ENCODE measurements at regions not wholly inside any gene's neighbourhood (a gene's known extent, or its start where the extent isn't known, plus 50 kb on each side); places are given as distances from the start of the nearest gene placed in this dataset.

GRCh38 chr10:42475168-42476098 lies 162.9 kb downstream of the ZNF33B start:
- DNase-seq (no peak), ATAC-seq (ENCODE audit: low read depth in 2 of 2) (no peak)
- Mint-ChIP-seq H3K9me3 (peaks cover 0 to 18% (median 2%) of the 10 kb centered on the region in 7 donors), H3K4me3 (peak overlapping the region in 1 of 4 donors; percentile 54), H3K36me3 (no peaks in the 10 kb centered on the region), H3K4me1 (peaks cover 0 to 11% (median 3%) of the 10 kb centered on the region in 4 donors), H3K27ac (no peak overlapping the region), H3K27me3 (peaks cover 17% of the 10 kb centered on the region)
- H3K4me3 ChIP-seq (ENCODE audit: low read depth, low read length), result no peak overlapping the region
- H3K27me3 ChIP-seq (ENCODE audit: control insufficient read depth, insufficient read depth, low read length), result no peaks in the 10 kb centered on the region
- no peaks in the 10 kb centered on the region for H3K9me3 ChIP-seq (ENCODE audit: control insufficient read depth in 2 of 2, low read length in 2 of 2)
- H3K36me3 ChIP-seq (ENCODE audit: control insufficient read depth, insufficient read depth, low read length), result no peaks in the 10 kb centered on the region
- no peak overlapping the region for H3K27ac ChIP-seq (ENCODE audit: insufficient read depth, low read length, poor library complexity, severe bottlenecking)
- no peaks in the 10 kb centered on the region for H3K4me1 ChIP-seq (ENCODE audit: control insufficient read depth, insufficient read depth, low read length, poor library complexity, severe bottlenecking)

- Histone ChIP-seq H3K4me1 (ENCODE audit: control insufficient read depth, insufficient read depth, low read length, poor library complexity, severe bottlenecking) (no peaks in the 10 kb centered on the region), H3K4me3 (ENCODE audit: low read depth, low read length) (no peak overlapping the region), H3K27ac (ENCODE audit: insufficient read depth, low read length, poor library complexity, severe bottlenecking) (no peak overlapping the region), H3K27me3 (ENCODE audit: control insufficient read depth, insufficient read depth, low read length) (no peaks in the 10 kb centered on the region), H3K36me3 (ENCODE audit: control insufficient read depth, insufficient read depth, low read length) (no peaks in the 10 kb centered on the region), H3K9me3 (ENCODE audit: control insufficient read depth in 2 of 2, low read length in 2 of 2) (peaks cover 0 to 2% of the 10 kb centered on the region in 2 experiments)
- ATAC-seq (ENCODE audit: low read depth in 2 of 2), result no peak
- Mint-ChIP-seq H3K27ac (no peak overlapping the region), H3K9me3 (peaks cover 5 to 15% (median 12%) of the 10 kb centered on the region in 7 donors), H3K36me3 (no peaks in the 10 kb centered on the region), H3K27me3 (no peaks in the 10 kb centered on the region), H3K4me3 (no peak overlapping the region), H3K4me1 (no peaks in the 10 kb centered on the region)
- no peak for DNase-seq
These were observed 184.1 kb downstream of the ZNF33B start for GRCh38 chr10:42454313-42454712.

- H3K36me3 ChIP-seq (ENCODE audit: control insufficient read depth, insufficient read depth, low read length), result no peaks in the 10 kb centered on the region
- peaks cover 0 to 5% (median 4%) of the 10 kb centered on the region in 7 donors for H3K9me3 Mint-ChIP-seq
- no peak for ATAC-seq (ENCODE audit: low read depth in 2 of 2)
These were observed 207.3 kb downstream of the ZNF33B start for GRCh38 chr10:42431095-42431494.

GRCh38 chr10:42428534-42428933 lies 209.8 kb downstream of the ZNF33B start:
- no peaks in the 10 kb centered on the region for H3K36me3 Mint-ChIP-seq
- no peak overlapping the region for H3K27ac ChIP-seq (ENCODE audit: insufficient read depth, low read length, poor library complexity, severe bottlenecking)
- no peak overlapping the region for H3K4me3 ChIP-seq (ENCODE audit: low read depth, low read length)
- no peaks in the 10 kb centered on the region for H3K4me1 ChIP-seq (ENCODE audit: control insufficient read depth, insufficient read depth, low read length, poor library complexity, severe bottlenecking)
- H3K9me3 Mint-ChIP-seq, result peaks cover 0 to 4% (median 0%) of the 10 kb centered on the region in 7 donors
- no peaks in the 10 kb centered on the region for H3K36me3 ChIP-seq (ENCODE audit: control insufficient read depth, insufficient read depth, low read length)
- H3K4me3 Mint-ChIP-seq, result peak overlapping the region in 1 of 4 donors; percentile 58
- ATAC-seq (ENCODE audit: low read depth in 2 of 2) (no peak), DNase-seq (no peak)
- H3K9me3 ChIP-seq (ENCODE audit: control insufficient read depth in 2 of 2, low read length in 2 of 2), result no peaks in the 10 kb centered on the region
- H3K4me1 Mint-ChIP-seq, result peaks cover 0 to 2% (median 0%) of the 10 kb centered on the region in 4 donors
- no peaks in the 10 kb centered on the region for H3K27me3 ChIP-seq (ENCODE audit: control insufficient read depth, insufficient read depth, low read length)
- H3K27me3 Mint-ChIP-seq, result peaks cover 6% of the 10 kb centered on the region
- no peak overlapping the region for H3K27ac Mint-ChIP-seq

More at GRCh38 chr10:42431095-42431494, 207.3 kb downstream of the ZNF33B start:
- no peaks in the 10 kb centered on the region for H3K4me1 Mint-ChIP-seq
- H3K27ac ChIP-seq (ENCODE audit: insufficient read depth, low read length, poor library complexity, severe bottlenecking), result no peak overlapping the region
- H3K4me3 Mint-ChIP-seq, result no peak overlapping the region
- no peak overlapping the region for H3K4me3 ChIP-seq (ENCODE audit: low read depth, low read length)
- no peaks in the 10 kb centered on the region for H3K36me3 Mint-ChIP-seq
- no peaks in the 10 kb centered on the region for H3K4me1 ChIP-seq (ENCODE audit: control insufficient read depth, insufficient read depth, low read length, poor library complexity, severe bottlenecking)
- no peak overlapping the region for H3K27ac Mint-ChIP-seq
- H3K27me3 Mint-ChIP-seq, result peaks cover 6% of the 10 kb centered on the region
- no peaks in the 10 kb centered on the region for H3K9me3 ChIP-seq (ENCODE audit: control insufficient read depth in 2 of 2, low read length in 2 of 2)
- H3K27me3 ChIP-seq (ENCODE audit: control insufficient read depth, insufficient read depth, low read length), result no peaks in the 10 kb centered on the region
- no peak for DNase-seq

GRCh38 chr10:42422911-42423310 lies 215.5 kb downstream of the ZNF33B start:
- no peak overlapping the region for H3K4me3 ChIP-seq (ENCODE audit: low read depth, low read length)
- no peaks in the 10 kb centered on the region for H3K4me1 ChIP-seq (ENCODE audit: control insufficient read depth, insufficient read depth, low read length, poor library complexity, severe bottlenecking)
- Mint-ChIP-seq H3K4me3 (no peak overlapping the region), H3K36me3 (no peaks in the 10 kb centered on the region), H3K27me3 (no peaks in the 10 kb centered on the region), H3K27ac (no peak overlapping the region), H3K9me3 (peaks cover 0 to 5% (median 0%) of the 10 kb centered on the region in 7 donors), H3K4me1 (peaks cover 0 to 2% (median 0%) of the 10 kb centered on the region in 4 donors)
- no peak for ATAC-seq (ENCODE audit: low read depth in 2 of 2)
- H3K9me3 ChIP-seq (ENCODE audit: control insufficient read depth in 2 of 2, low read length in 2 of 2), result no peaks in the 10 kb centered on the region
- H3K27ac ChIP-seq (ENCODE audit: insufficient read depth, low read length, poor library complexity, severe bottlenecking), result no peak overlapping the region
- DNase-seq, result no peak
- H3K36me3 ChIP-seq (ENCODE audit: control insufficient read depth, insufficient read depth, low read length), result no peaks in the 10 kb centered on the region
- H3K27me3 ChIP-seq (ENCODE audit: control insufficient read depth, insufficient read depth, low read length), result no peaks in the 10 kb centered on the region

GRCh38 chr10:42421812-42422211 lies 216.6 kb downstream of the ZNF33B start:
- ATAC-seq (ENCODE audit: low read depth in 2 of 2) (no peak), DNase-seq (no peak)
- Histone ChIP-seq H3K9me3 (ENCODE audit: control insufficient read depth in 2 of 2, low read length in 2 of 2) (no peaks in the 10 kb centered on the region), H3K36me3 (ENCODE audit: control insufficient read depth, insufficient read depth, low read length) (no peaks in the 10 kb centered on the region), H3K27me3 (ENCODE audit: control insufficient read depth, insufficient read depth, low read length) (no peaks in the 10 kb centered on the region), H3K4me1 (ENCODE audit: control insufficient read depth, insufficient read depth, low read length, poor library complexity, severe bottlenecking) (no peaks in the 10 kb centered on the region), H3K4me3 (ENCODE audit: low read depth, low read length) (no peak overlapping the region), H3K27ac (ENCODE audit: insufficient read depth, low read length, poor library complexity, severe bottlenecking) (no peak overlapping the region)
- H3K27me3 Mint-ChIP-seq, result no peaks in the 10 kb centered on the region
- no peak overlapping the region for H3K27ac Mint-ChIP-seq
- H3K4me3 Mint-ChIP-seq, result no peak overlapping the region
- H3K36me3 Mint-ChIP-seq, result no peaks in the 10 kb centered on the region
- H3K4me1 Mint-ChIP-seq, result peaks cover 0 to 2% (median 0%) of the 10 kb centered on the region in 4 donors
- H3K9me3 Mint-ChIP-seq, result peaks cover 0 to 5% (median 0%) of the 10 kb centered on the region in 7 donors

- Histone ChIP-seq H3K36me3 (ENCODE audit: control insufficient read depth, insufficient read depth, low read length) (no peaks in the 10 kb centered on the region), H3K27ac (ENCODE audit: insufficient read depth, low read length, poor library complexity, severe bottlenecking) (no peak overlapping the region), H3K4me1 (ENCODE audit: control insufficient read depth, insufficient read depth, low read length, poor library complexity, severe bottlenecking) (no peaks in the 10 kb centered on the region), H3K9me3 (ENCODE audit: control insufficient read depth in 2 of 2, low read length in 2 of 2) (no peaks in the 10 kb centered on the region), H3K27me3 (ENCODE audit: control insufficient read depth, insufficient read depth, low read length) (no peaks in the 10 kb centered on the region), H3K4me3 (ENCODE audit: low read depth, low read length) (no peak overlapping the region)
- DNase-seq, result no peak
- no peaks in the 10 kb centered on the region for H3K27me3 Mint-ChIP-seq
- H3K9me3 Mint-ChIP-seq, result peaks cover 0 to 4% (median 2%) of the 10 kb centered on the region in 7 donors
- peaks cover 0 to 2% (median 0%) of the 10 kb centered on the region in 4 donors for H3K4me1 Mint-ChIP-seq
- no peak overlapping the region for H3K4me3 Mint-ChIP-seq
- ATAC-seq (ENCODE audit: low read depth in 2 of 2), result no peak
- no peak overlapping the region for H3K27ac Mint-ChIP-seq
- H3K36me3 Mint-ChIP-seq, result no peaks in the 10 kb centered on the region
These were observed 218.6 kb downstream of the ZNF33B start for GRCh38 chr10:42419789-42420188.

Data from CD4-positive, CD25-positive, alpha-beta regulatory T cell (primary cell).